Activated CD4-positive, alpha-beta T cell treated with anti-CD3 and anti-CD28 coated beads, Interleukin-2, amount 50 U/mL, for 24 hours (primary cell): ENCODE measurements at regions not wholly inside any gene's neighbourhood (a gene's known extent, or its start where the extent isn't known, plus 50 kb on each side); places are given as distances from the start of the nearest gene placed in this dataset.
"Not testable (repeated sequence)": the region's sequence is repeated elsewhere in the genome, so short reads cannot be mapped to it uniquely, and the experiment has no call there.

ENCODE experiments used
- DNase-seq, 2 donors: peaks; one replicate each; pipeline ENCODE4 v3.0.0-alpha.2; 2020; ENCODE audit warnings: low read depth in 1 of 2, low spot score in 1 of 2

GRCh38 chr15:62270216-62270921, 105.3 kb upstream of the C2CD4B start:
- no peak for DNase-seq

GRCh38 chr15:62272290-62272689, 107.2 kb upstream of the C2CD4B start:
- no peak for DNase-seq

GRCh38 chr15:62275831-62276230, 110.7 kb upstream of the C2CD4B start:
- no peak for DNase-seq

GRCh38 chr15:62277816-62278394, 112.8 kb upstream of the C2CD4B start:
- no peak for DNase-seq

- DNase-seq: no peak
Observed at GRCh38 chr15:62278534-62278933, 113.4 kb upstream of the C2CD4B start.

GRCh38 chr15:62279041-62279440, 114.0 kb upstream of the C2CD4B start:
- no peak for DNase-seq

- DNase-seq: no peak
Observed at GRCh38 chr15:62280625-62281024, 115.5 kb upstream of the C2CD4B start.

GRCh38 chr15:62281801-62282200, 116.7 kb upstream of the C2CD4B start:
- DNase-seq: not testable (repeated sequence)

GRCh38 chr15:62287066-62287857, 122.2 kb upstream of the C2CD4B start:
- DNase-seq: no peak

GRCh38 chr15:62288361-62289017, 123.4 kb upstream of the C2CD4B start:
- DNase-seq: no peak

- no peak for DNase-seq
Observed at GRCh38 chr15:62291262-62291661, 126.2 kb upstream of the C2CD4B start.

- DNase-seq: no peak
Observed at GRCh38 chr15:62296756-62297507, 131.8 kb upstream of the C2CD4B start.

GRCh38 chr15:62297522-62297921, 132.4 kb upstream of the C2CD4B start:
- DNase-seq: no peak

- DNase-seq: no peak
Observed at GRCh38 chr15:62297933-62298332, 132.8 kb upstream of the C2CD4B start.

- DNase-seq: no peak
Observed at GRCh38 chr15:62298811-62299210, 133.7 kb upstream of the C2CD4B start.

GRCh38 chr15:62299541-62299940, 134.5 kb upstream of the C2CD4B start:
- DNase-seq: no peak

- DNase-seq: no peak
Observed at GRCh38 chr15:62301993-62302675, 137.0 kb upstream of the C2CD4B start.

GRCh38 chr15:62306851-62307504, 141.9 kb upstream of the C2CD4B start:
- DNase-seq: no peak

- no peak for DNase-seq
Observed at GRCh38 chr15:62307551-62307950, 142.5 kb upstream of the C2CD4B start.
